ENCODE measurements at regions not wholly inside any gene's neighbourhood (a gene's known extent, or its start where the extent isn't known, plus 50 kb on each side); places are given as distances from the start of the nearest gene placed in this dataset.

DNA sequence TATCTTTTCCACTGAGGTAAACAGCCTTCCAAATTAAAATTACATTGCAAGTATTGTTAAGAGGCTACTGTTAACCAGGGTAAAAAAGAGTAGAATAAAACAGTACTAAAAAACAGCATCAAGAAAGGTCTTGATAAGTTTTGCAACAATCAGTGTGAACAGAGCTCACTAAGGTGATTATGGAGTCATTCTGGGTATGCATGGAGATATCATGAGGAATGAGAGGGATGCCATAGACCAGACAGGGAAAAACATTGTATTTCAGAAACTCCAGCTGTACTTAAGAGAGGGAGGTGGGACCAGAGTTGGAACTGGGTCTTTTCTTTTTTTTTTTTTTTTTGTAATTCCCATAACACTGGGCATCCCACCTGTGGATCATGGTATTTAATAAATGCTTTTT is 549.6 kb downstream of the INHBA start:
- TF ChIP-seq, protein P1, sequence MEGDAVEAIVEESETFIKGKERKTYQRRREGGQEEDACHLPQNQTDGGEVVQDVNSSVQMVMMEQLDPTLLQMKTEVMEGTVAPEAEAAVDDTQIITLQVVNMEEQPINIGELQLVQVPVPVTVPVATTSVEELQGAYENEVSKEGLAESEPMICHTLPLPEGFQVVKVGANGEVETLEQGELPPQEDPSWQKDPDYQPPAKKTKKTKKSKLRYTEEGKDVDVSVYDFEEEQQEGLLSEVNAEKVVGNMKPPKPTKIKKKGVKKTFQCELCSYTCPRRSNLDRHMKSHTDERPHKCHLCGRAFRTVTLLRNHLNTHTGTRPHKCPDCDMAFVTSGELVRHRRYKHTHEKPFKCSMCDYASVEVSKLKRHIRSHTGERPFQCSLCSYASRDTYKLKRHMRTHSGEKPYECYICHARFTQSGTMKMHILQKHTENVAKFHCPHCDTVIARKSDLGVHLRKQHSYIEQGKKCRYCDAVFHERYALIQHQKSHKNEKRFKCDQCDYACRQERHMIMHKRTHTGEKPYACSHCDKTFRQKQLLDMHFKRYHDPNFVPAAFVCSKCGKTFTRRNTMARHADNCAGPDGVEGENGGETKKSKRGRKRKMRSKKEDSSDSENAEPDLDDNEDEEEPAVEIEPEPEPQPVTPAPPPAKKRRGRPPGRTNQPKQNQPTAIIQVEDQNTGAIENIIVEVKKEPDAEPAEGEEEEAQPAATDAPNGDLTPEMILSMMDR (IDR thresholded peaks at IDR 0.05), result no peak
- no peak for TF ChIP-seq POLR2A (IDR thresholded peaks at IDR 0.05)
